SHP77 treated with DMSO at 0.1 percent for 48 hours (cell line): ENCODE measurements at regions not wholly inside any gene's neighbourhood (a gene's known extent, or its start where the extent isn't known, plus 50 kb on each side); places are given as distances from the start of the nearest gene placed in this dataset.
A peak's percentile ranks its signal among the peaks of the same experiment; 100 is the strongest.

Experiments used
- DNase-seq: peaks from one replicate; lab custom pipeline; 2025; lab: John Stamatoyannopoulos, UW

GRCh38 chr2:105593221-105593967, 151.3 kb upstream of the NCK2 start:
- DNase-seq, result no peak

- no peak for DNase-seq
Observed at GRCh38 chr2:105592288-105592687, 152.4 kb upstream of the NCK2 start.

GRCh38 chr2:105590780-105591660, 153.7 kb upstream of the NCK2 start:
- DNase-seq, result no peak

GRCh38 chr2:105588581-105588980, 156.1 kb upstream of the NCK2 start:
- no peak for DNase-seq

- no peak for DNase-seq
Observed at GRCh38 chr2:105587637-105588036, 157.1 kb upstream of the NCK2 start.

GRCh38 chr2:105584435-105585010, 160.2 kb upstream of the NCK2 start:
- DNase-seq, result no peak

GRCh38 chr2:105582952-105583660, 161.6 kb upstream of the NCK2 start:
- no peak for DNase-seq

GRCh38 chr2:105581555-105581944, 163.2 kb upstream of the NCK2 start:
- no peak for DNase-seq

- DNase-seq, result no peak
Observed at GRCh38 chr2:105580870-105581554, 163.7 kb upstream of the NCK2 start.

- DNase-seq, result no peak
Observed at GRCh38 chr2:105580216-105580615, 164.5 kb upstream of the NCK2 start.

GRCh38 chr2:105578166-105578565, 166.5 kb upstream of the NCK2 start:
- DNase-seq, result no peak

GRCh38 chr2:105577762-105578161, 166.9 kb upstream of the NCK2 start:
- DNase-seq, result no peak

- DNase-seq, result peak; percentile 20
Observed at GRCh38 chr2:105576440-105577241, 168.1 kb upstream of the NCK2 start.

- DNase-seq, result no peak
Observed at GRCh38 chr2:105576050-105576439, 168.7 kb upstream of the NCK2 start.

- no peak for DNase-seq
Observed at GRCh38 chr2:105575499-105576025, 169.2 kb upstream of the NCK2 start.

GRCh38 chr2:105574796-105575344, 169.8 kb upstream of the NCK2 start:
- no peak for DNase-seq

GRCh38 chr2:105573910-105574655, 170.6 kb upstream of the NCK2 start:
- no peak for DNase-seq

- DNase-seq, result no peak
Observed at GRCh38 chr2:105573490-105573889, 171.2 kb upstream of the NCK2 start.

- no peak for DNase-seq
Observed at GRCh38 chr2:105571445-105571987, 172.7 kb upstream of the FHL2 start.
